ENCODE measurements at regions not wholly inside any gene's neighbourhood (a gene's known extent, or its start where the extent isn't known, plus 50 kb on each side); places are given as distances from the start of the nearest gene placed in this dataset.
"Not testable (repeated sequence)": the region's sequence is repeated elsewhere in the genome, so short reads cannot be mapped to it uniquely, and the experiment has no call there.

- DNase-seq: no peak
Measured at GRCh38 chr2:146433116-146433875, 1411.5 kb upstream of the ACVR2A start.

GRCh38 chr2:146429366-146429765, 1415.5 kb upstream of the ACVR2A start:
- no peak for DNase-seq

GRCh38 chr2:146417942-146418341, 1426.9 kb upstream of the ACVR2A start:
- no peak for DNase-seq

GRCh38 chr2:146415291-146415690, 1429.5 kb upstream of the ACVR2A start:
- DNase-seq: no peak

GRCh38 chr2:146414456-146414855, 1430.4 kb upstream of the ACVR2A start:
- DNase-seq: no peak

GRCh38 chr2:146413086-146413610, 1431.7 kb upstream of the ACVR2A start:
- DNase-seq: no peak

- no peak for DNase-seq
Measured at GRCh38 chr2:146412625-146413024, 1432.2 kb upstream of the ACVR2A start.

- not testable (repeated sequence) for DNase-seq
Measured at GRCh38 chr2:146405402-146406309, 1439.2 kb upstream of the ACVR2A start.

- DNase-seq: not testable (repeated sequence)
Measured at GRCh38 chr2:146403546-146404160, 1441.2 kb upstream of the ACVR2A start.

- no peak for DNase-seq
Measured at GRCh38 chr2:146392631-146393030, 1452.2 kb upstream of the ACVR2A start.

- DNase-seq: no peak
Measured at GRCh38 chr2:146392186-146392585, 1452.6 kb upstream of the ACVR2A start.

GRCh38 chr2:146388757-146389156, 1456.1 kb upstream of the ACVR2A start:
- DNase-seq: peak; percentile 81

GRCh38 chr2:146386096-146386495, 1458.7 kb upstream of the ACVR2A start:
- no peak for DNase-seq

GRCh38 chr2:146385031-146385430, 1459.8 kb upstream of the ACVR2A start:
- no peak for DNase-seq

- no peak for DNase-seq
Measured at GRCh38 chr2:146376511-146377064, 1468.2 kb upstream of the ACVR2A start.

- DNase-seq: peak; percentile 20
Measured at GRCh38 chr2:146374505-146374904, 1470.3 kb upstream of the ACVR2A start.

- not testable (repeated sequence) for DNase-seq
Measured at GRCh38 chr2:146371364-146371763, 1473.5 kb upstream of the ACVR2A start.

- peak; percentile 83 for DNase-seq
Measured at GRCh38 chr2:146370826-146371225, 1474.0 kb upstream of the ACVR2A start.

GRCh38 chr2:146366276-146366675, 1478.6 kb upstream of the ACVR2A start:
- peak; percentile 50 for DNase-seq

- peak; percentile 40 for DNase-seq
Measured at GRCh38 chr2:146365041-146365440, 1479.8 kb upstream of the ACVR2A start.

- DNase-seq: peak; percentile 64
Measured at GRCh38 chr2:146363731-146364130, 1481.1 kb upstream of the ACVR2A start.

- DNase-seq: no peak
Measured at GRCh38 chr2:146351689-146352088, 1493.1 kb upstream of the ACVR2A start.

- no peak for DNase-seq
Measured at GRCh38 chr2:146349334-146349733, 1495.5 kb upstream of the ACVR2A start.
